ENCODE measurements at regions not wholly inside any gene's neighbourhood (a gene's known extent, or its start where the extent isn't known, plus 50 kb on each side); places are given as distances from the start of the nearest gene placed in this dataset.

- peak in 1 of 2 donors; percentile 3 for DNase-seq
Observed at GRCh38 chrX:67780694-67781109, 236.9 kb downstream of the AR start.

DNA sequence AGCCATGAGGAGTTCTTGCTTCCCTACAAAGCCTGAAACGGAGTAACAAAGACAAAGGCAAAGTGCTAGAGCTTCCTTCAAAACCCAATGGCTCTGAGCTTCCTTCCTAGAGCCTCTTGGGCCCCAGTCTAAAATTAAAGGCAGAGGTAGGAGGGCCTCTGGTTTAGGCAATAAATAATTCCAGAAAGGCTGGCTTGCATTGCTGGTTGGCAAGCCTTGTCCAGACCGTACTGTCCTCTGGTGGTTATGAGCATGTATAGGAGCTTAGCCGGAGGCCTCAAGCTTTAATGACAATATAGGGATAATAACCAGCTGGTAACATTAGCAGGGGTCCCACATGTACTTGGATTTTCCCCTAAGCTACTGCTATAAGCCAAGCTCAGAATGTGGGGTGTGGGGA, 237.3 kb downstream of the AR start:
- DNase-seq: no peak

- no peak for DNase-seq
Observed at GRCh38 chrX:67784712-67785111, 240.9 kb downstream of the AR start.

- no peak for DNase-seq
Observed at GRCh38 chrX:67787196-67787595, 243.4 kb downstream of the AR start.

- no peak for DNase-seq
Observed at GRCh38 chrX:67789536-67789935, 245.7 kb downstream of the AR start.

All from stimulated activated CD4-positive, alpha-beta T cell treated with anti-CD3 and anti-CD28 coated beads, Interleukin-2, amount 100 ng/mL, for 24 hours (primary cell).